H9 (cell line): ENCODE measurements at regions not wholly inside any gene's neighbourhood (a gene's known extent, or its start where the extent isn't known, plus 50 kb on each side); places are given as distances from the start of the nearest gene placed in this dataset.

Experiments
- DNase-seq: peaks from one replicate; pipeline ENCODE4 v3.0.0-alpha.2; 2017
- H2AFZ ChIP-seq: one replicate; pipeline ENCODE4 v1.6.1; 2013; ENCODE audit warnings: mild to moderate bottlenecking, low read length, control low read depth, moderate library complexity
- H2AK5ac ChIP-seq: 2 replicates; pipeline ENCODE4 v1.6.1; 2013; ENCODE audit warnings: low read length, control low read depth, mixed read lengths; ENCODE audit not compliant: insufficient read length
- H2BK120ac ChIP-seq: one replicate; pipeline ENCODE4 v1.6.1; 2013; ENCODE audit warnings: low read depth, mild to moderate bottlenecking, low read length, control low read depth, inconsistent platforms; ENCODE audit not compliant: poor library complexity, severe bottlenecking
- H2BK12ac ChIP-seq: 2 replicates; pipeline ENCODE4 v1.6.1; 2013; ENCODE audit warnings: low read length, control low read depth, mixed read lengths, low read depth; ENCODE audit not compliant: insufficient read length
- H2BK15ac ChIP-seq: 2 replicates; pipeline ENCODE4 v1.6.1; 2013; ENCODE audit warnings: low read depth, low read length, control low read depth
- H2BK20ac ChIP-seq: one replicate; pipeline ENCODE4 v1.6.1; 2013; ENCODE audit warnings: low read depth, mild to moderate bottlenecking, low read length, control low read depth, inconsistent platforms; ENCODE audit not compliant: poor library complexity, severe bottlenecking
- H2BK5ac ChIP-seq: 2 replicates; pipeline ENCODE4 v1.6.1; 2013; ENCODE audit warnings: low read length, control low read depth, mixed read lengths; ENCODE audit not compliant: insufficient read length
- H3K14ac ChIP-seq: 2 replicates; pipeline ENCODE4 v1.6.1; 2013; ENCODE audit warnings: low read length, control low read depth; ENCODE audit not compliant: insufficient read depth
- H3K18ac ChIP-seq: 2 replicates; pipeline ENCODE4 v1.6.1; 2013; ENCODE audit warnings: low read depth, mild to moderate bottlenecking, mixed read lengths, low read length, control low read depth; ENCODE audit not compliant: insufficient read length
- H3K23ac ChIP-seq: 2 replicates; pipeline ENCODE4 v1.6.1; 2013; ENCODE audit warnings: low read length, control low read depth, mixed read lengths, low read depth; ENCODE audit not compliant: insufficient read length
- H3K23me2 ChIP-seq: 2 replicates; pipeline ENCODE4 v1.6.1; 2013; ENCODE audit warnings: low read depth, mild to moderate bottlenecking, mixed read lengths, low read length, control low read depth; ENCODE audit not compliant: insufficient read length, poor library complexity, severe bottlenecking
- H3K27ac ChIP-seq: 2 replicates; pipeline ENCODE4 v1.5.1; 2013; ENCODE audit warnings: low read length, control low read depth, mixed read lengths, low read depth; ENCODE audit not compliant: insufficient read length
- H3K27me3 ChIP-seq: 2 replicates; pipeline ENCODE4 v1.6.1; 2013; ENCODE audit warnings: low read length, control low read depth, inconsistent platforms; ENCODE audit not compliant: insufficient read depth
- H3K4ac ChIP-seq: 2 replicates; pipeline ENCODE4 v1.6.1; 2013; ENCODE audit warnings: low read depth, mild to moderate bottlenecking, control low read depth, inconsistent platforms, low read length, moderate library complexity
- H3K4me1 ChIP-seq: 2 replicates; pipeline ENCODE4 v1.6.1; 2013; ENCODE audit warnings: low read length, control low read depth, inconsistent platforms; ENCODE audit not compliant: insufficient read depth
- H3K4me2 ChIP-seq: 2 replicates; pipeline ENCODE4 v1.6.1; 2013; ENCODE audit warnings: low read length, control low read depth, mixed read lengths; ENCODE audit not compliant: insufficient read length, insufficient read depth
- H3K56ac ChIP-seq: 2 replicates; pipeline ENCODE4 v1.6.1; 2013; ENCODE audit warnings: low read depth, mild to moderate bottlenecking, mixed read lengths, low read length, control low read depth; ENCODE audit not compliant: insufficient read length
- H3K79me1 ChIP-seq: 2 replicates; pipeline ENCODE4 v1.6.1; 2013; ENCODE audit warnings: low read depth, mild to moderate bottlenecking, moderate library complexity, low read length, control low read depth, inconsistent platforms; ENCODE audit not compliant: insufficient read depth, poor library complexity, severe bottlenecking
- H3K79me2 ChIP-seq: 2 replicates; pipeline ENCODE4 v1.6.1; 2013; ENCODE audit warnings: low read length, control low read depth, inconsistent platforms; ENCODE audit not compliant: insufficient read depth
- H3K9ac ChIP-seq: 2 replicates; pipeline ENCODE4 v1.6.1; 2013; ENCODE audit warnings: low read length, control low read depth, mixed read lengths; ENCODE audit not compliant: insufficient read length; ENCODE audit errors: extremely low read depth
- H3K9me3 ChIP-seq: one replicate; pipeline ENCODE4 v1.6.1; 2013; ENCODE audit warnings: low read depth, low read length, inconsistent platforms; ENCODE audit not compliant: control insufficient read depth
- H3T11ph ChIP-seq: one replicate; pipeline ENCODE4 v1.6.1; 2013; ENCODE audit warnings: mild to moderate bottlenecking, low read length, control low read depth, inconsistent platforms
- H4K20me1 ChIP-seq: one replicate; pipeline ENCODE4 v1.6.1; 2013; ENCODE audit not compliant: control insufficient read depth, insufficient read length, insufficient read depth
- H4K5ac ChIP-seq: 2 replicates; pipeline ENCODE4 v1.6.1; 2013; ENCODE audit warnings: low read depth, mild to moderate bottlenecking, mixed read lengths, low read length, control low read depth; ENCODE audit not compliant: insufficient read length
- H4K8ac ChIP-seq: replicated peaks from 2 replicates; pipeline ENCODE4 v1.6.1; 2013; ENCODE audit warnings: low read length, control low read depth, mixed read lengths, low read depth; ENCODE audit not compliant: insufficient read length
- H4K91ac ChIP-seq: 2 replicates; pipeline ENCODE4 v1.6.1; 2013; ENCODE audit warnings: low read depth, mild to moderate bottlenecking, moderate library complexity, mixed read lengths, low read length, control low read depth; ENCODE audit not compliant: insufficient read length
- H3K27ac Mint-ChIP-seq, 3 experiments: 2 replicates in 2 of 3; 3 replicates in 1 of 3; pipeline ENCODE4 v1.8.0; 2020 to 2021; ENCODE audit warnings: mixed read lengths in 3 of 3, mild to moderate bottlenecking in 1 of 3, moderate library complexity in 1 of 3
- H3K27me3 Mint-ChIP-seq: 2 replicates; pipeline ENCODE4 v1.8.0; 2021; ENCODE audit warnings: low read depth, mild to moderate bottlenecking, moderate library complexity, mixed read lengths
- H3K36me3 Mint-ChIP-seq, 3 experiments: 2 replicates in 2 of 3; 3 replicates in 1 of 3; pipeline ENCODE4 v1.8.0; 2020 to 2021; ENCODE audit warnings: low read depth in 3 of 3, mixed read lengths in 3 of 3; ENCODE audit not compliant: insufficient read depth in 1 of 3
- H3K4me1 Mint-ChIP-seq, 2 experiments: 2 replicates each; pipeline ENCODE4 v1.8.0; 2020; ENCODE audit warnings: mixed read lengths in 2 of 2
- H3K4me3 Mint-ChIP-seq, 2 experiments: 2 replicates in 1 of 2; 3 replicates in 1 of 2; pipeline ENCODE4 v1.8.0; 2020 to 2021; ENCODE audit warnings: mild to moderate bottlenecking in 2 of 2, mixed read lengths in 2 of 2, moderate library complexity in 1 of 2
- H3K9me3 Mint-ChIP-seq, 2 experiments: 2 replicates in 1 of 2; 3 replicates in 1 of 2; pipeline ENCODE4 v1.8.0; 2020; ENCODE audit warnings: mild to moderate bottlenecking in 2 of 2, mixed read lengths in 2 of 2, moderate library complexity in 1 of 2
- WGBS: extraction: QIAGEN DNeasy Blood & Tissue Kit; methylation state at CpG from one replicate; pipeline ENCODE4 v1.1.7; 2013; ENCODE audit warnings: missing lambda C conversion rate, low lambda C conversion rate, mixed read lengths; ENCODE audit not compliant: insufficient read length; ENCODE audit errors: extremely low coverage; 5-methylcytosine and 5-hydroxymethylcytosine counted together
- TF ChIP-seq, protein P1 (sequence below): fragments of 200-600 bp; sonication (generic); conservative IDR thresholded peaks from 3 replicates; pipeline ENCODE4 v1.8.0; 2021; ENCODE audit warnings: antibody characterized with exemption, mild to moderate bottlenecking

DNA sequence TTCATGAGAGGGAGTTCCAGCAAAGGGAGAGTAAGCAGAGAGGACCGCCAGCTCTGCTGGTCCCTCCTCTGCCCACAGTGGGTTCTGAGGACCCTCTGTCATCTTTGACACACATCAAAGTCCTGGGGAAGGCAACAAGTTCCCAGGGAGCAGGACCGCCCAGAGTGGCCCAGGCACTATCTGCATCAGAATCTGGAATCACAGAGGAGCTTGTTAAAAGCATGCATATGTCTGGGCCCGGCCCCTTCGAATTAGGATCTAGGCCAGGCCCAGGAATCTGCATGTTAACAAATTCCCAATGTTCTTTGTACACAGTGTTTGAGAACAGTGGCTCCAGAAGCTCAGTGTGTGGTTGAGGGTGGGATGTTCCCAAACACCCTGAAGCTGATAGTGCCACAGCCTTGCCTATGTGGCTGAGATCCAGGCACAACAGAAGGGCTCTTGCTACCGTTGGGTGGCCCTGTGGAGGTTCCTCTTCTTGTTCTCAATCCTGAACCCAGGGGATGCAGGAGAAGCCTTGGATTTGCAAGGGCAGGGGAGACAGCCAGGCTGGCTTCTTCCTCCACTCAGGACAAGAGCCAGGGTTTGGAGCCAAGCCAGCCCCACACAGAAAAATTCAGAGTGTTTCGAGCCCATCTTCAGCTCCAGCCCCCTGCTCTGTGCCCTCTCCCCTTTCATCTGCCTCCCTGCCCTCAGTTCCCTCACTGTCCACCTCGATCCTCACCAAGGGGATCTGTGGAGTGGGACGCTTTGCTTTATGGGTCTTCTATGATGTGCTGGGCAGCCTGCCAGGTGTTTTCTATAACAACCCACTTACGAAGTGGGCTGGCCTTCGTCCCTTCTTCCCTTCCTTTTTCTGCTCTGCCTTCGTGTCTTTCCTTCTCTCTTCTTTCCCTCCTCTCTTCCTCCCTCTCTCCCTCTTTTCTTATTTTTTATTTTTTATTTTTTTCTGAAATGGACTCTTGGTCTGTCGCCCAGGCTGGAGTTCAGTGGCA, 129.0 kb upstream of the TMPRSS2 start:
- Histone ChIP-seq H3K79me1 (no peaks in the 10 kb centered on the region), H2BK15ac (no peak overlapping the region), H3K27me3 (no peaks in the 10 kb centered on the region), H4K5ac (no peak overlapping the region), H3K27ac (no peak overlapping the region), H3K18ac (no peak overlapping the region), H2BK20ac (no peak overlapping the region), H3K14ac (no peak overlapping the region), H3K9ac (no peak overlapping the region), H3K9me3 (no peaks in the 10 kb centered on the region), H3K56ac (no peak overlapping the region), H3K23ac (no peak overlapping the region), H3K4me2 (no peak overlapping the region), H2AFZ (no peak overlapping the region), H2BK120ac (no peak overlapping the region), H2AK5ac (no peak overlapping the region), H4K20me1 (no peaks in the 10 kb centered on the region), H4K91ac (no peak overlapping the region), H2BK5ac (no peak overlapping the region), H3T11ph (no peak overlapping the region), H2BK12ac (no peak overlapping the region), H4K8ac (no peak overlapping the region), H3K4me1 (no peaks in the 10 kb centered on the region), H3K4ac (no peak overlapping the region), H3K79me2 (no peaks in the 10 kb centered on the region), H3K23me2 (no peaks in the 10 kb centered on the region)
- TF ChIP-seq, protein P1, sequence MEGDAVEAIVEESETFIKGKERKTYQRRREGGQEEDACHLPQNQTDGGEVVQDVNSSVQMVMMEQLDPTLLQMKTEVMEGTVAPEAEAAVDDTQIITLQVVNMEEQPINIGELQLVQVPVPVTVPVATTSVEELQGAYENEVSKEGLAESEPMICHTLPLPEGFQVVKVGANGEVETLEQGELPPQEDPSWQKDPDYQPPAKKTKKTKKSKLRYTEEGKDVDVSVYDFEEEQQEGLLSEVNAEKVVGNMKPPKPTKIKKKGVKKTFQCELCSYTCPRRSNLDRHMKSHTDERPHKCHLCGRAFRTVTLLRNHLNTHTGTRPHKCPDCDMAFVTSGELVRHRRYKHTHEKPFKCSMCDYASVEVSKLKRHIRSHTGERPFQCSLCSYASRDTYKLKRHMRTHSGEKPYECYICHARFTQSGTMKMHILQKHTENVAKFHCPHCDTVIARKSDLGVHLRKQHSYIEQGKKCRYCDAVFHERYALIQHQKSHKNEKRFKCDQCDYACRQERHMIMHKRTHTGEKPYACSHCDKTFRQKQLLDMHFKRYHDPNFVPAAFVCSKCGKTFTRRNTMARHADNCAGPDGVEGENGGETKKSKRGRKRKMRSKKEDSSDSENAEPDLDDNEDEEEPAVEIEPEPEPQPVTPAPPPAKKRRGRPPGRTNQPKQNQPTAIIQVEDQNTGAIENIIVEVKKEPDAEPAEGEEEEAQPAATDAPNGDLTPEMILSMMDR: no peak
- peaks cover 3 to 8% of the 10 kb centered on the region in 2 experiments; a peak in 3 of 4 replicates for H3K4me1 Mint-ChIP-seq
- peaks cover 5% of the 10 kb centered on the region for H3K27me3 Mint-ChIP-seq
- H3K27ac Mint-ChIP-seq: no peak overlapping the region
- peaks cover 0 to 6% of the 10 kb centered on the region in 2 experiments; a peak in 2 of 5 replicates for H3K9me3 Mint-ChIP-seq
- no peak for DNase-seq
- H3K4me3 Mint-ChIP-seq: no peak overlapping the region
- H3K36me3 Mint-ChIP-seq: no peaks in the 10 kb centered on the region; a peak in 2 of 7 replicates
- WGBS: no CpG with 5 or more reads among the region's 12 CpGs
